Activated CD4-positive, alpha-beta T cell treated with anti-CD3 and anti-CD28 coated beads for 36 hours (primary cell): ENCODE measurements at regions not wholly inside any gene's neighbourhood (a gene's known extent, or its start where the extent isn't known, plus 50 kb on each side); places are given as distances from the start of the nearest gene placed in this dataset.

Experiments used
- ATAC-seq: fragments of 200-7000 bp; cut with Tn5 transposase; one replicate; pipeline ENCODE4 v1.10.0; 2021; ENCODE audit warnings: mild to moderate bottlenecking, moderate library complexity
- CTCF ChIA-PET: fragments of 350-600 bp; sonication (Branson Sonifier 250); formaldehyde crosslinking; loops from one replicate; lab custom pipeline; 2021; ENCODE audit warnings: antibody characterized with exemption; lab: Charles Lee
- POLR2A ChIA-PET: fragments of 350-600 bp; sonication (Branson Sonifier 250); formaldehyde crosslinking; loops from one replicate; lab custom pipeline; 2021; ENCODE audit warnings: antibody characterized with exemption, inconsistent platforms; lab: Charles Lee
- DNase-seq: peaks from one replicate; pipeline ENCODE4 v3.0.0-alpha.2; 2020
- H3K27ac Mint-ChIP-seq: one replicate; pipeline ENCODE4 v1.8.0; 2021; ENCODE audit warnings: mixed read lengths
- H3K27me3 Mint-ChIP-seq: one replicate; pipeline ENCODE4 v1.8.0; 2021; ENCODE audit warnings: mixed read lengths
- H3K36me3 Mint-ChIP-seq: one replicate; pipeline ENCODE4 v1.8.0; 2021; ENCODE audit warnings: low read depth, mixed read lengths
- H3K4me1 Mint-ChIP-seq: one replicate; pipeline ENCODE4 v1.8.0; 2021; ENCODE audit warnings: mixed read lengths
- H3K4me3 Mint-ChIP-seq: one replicate; pipeline ENCODE4 v1.8.0; 2021; ENCODE audit warnings: mild to moderate bottlenecking, moderate library complexity, mixed read lengths
- H3K9me3 Mint-ChIP-seq: one replicate; pipeline ENCODE4 v1.8.0; 2021; ENCODE audit warnings: low read depth, mixed read lengths
- intact Hi-C, 2 experiments: fragments of 100-400 bp; cut with DNase I in 1 of 2; cut with micrococcal nuclease in 1 of 2; formaldehyde crosslinking; loops; one replicate each; pipeline versions ENCODE4 v1.14.2 to v1.15.1; 2022 to 2024; cut with DNase I, micrococcal nuclease

GRCh38 chr7:145692237-145692950 is 424.2 kb upstream of the CNTNAP2 start:
- ChIA-PET CTCF (no interaction called here), POLR2A (no interaction called here)
- Mint-ChIP-seq H3K36me3 (no peaks in the 10 kb centered on the region), H3K27ac (no peak overlapping the region), H3K9me3 (peaks cover 9% of the 10 kb centered on the region), H3K4me3 (no peak overlapping the region), H3K27me3 (no peaks in the 10 kb centered on the region), H3K4me1 (no peaks in the 10 kb centered on the region)
- ATAC-seq, result no peak
- no peak for DNase-seq
- intact Hi-C loops, result no loop called here

- ATAC-seq, result no peak
- intact Hi-C loops, result no loop called here
- no peak overlapping the region for H3K4me3 Mint-ChIP-seq
- no peaks in the 10 kb centered on the region for H3K4me1 Mint-ChIP-seq
- H3K27ac Mint-ChIP-seq, result no peak overlapping the region
- H3K36me3 Mint-ChIP-seq, result no peaks in the 10 kb centered on the region
- DNase-seq, result no peak
- POLR2A ChIA-PET, result no interaction called here
- H3K27me3 Mint-ChIP-seq, result no peaks in the 10 kb centered on the region
- CTCF ChIA-PET, result interaction anchor here (0.7 kb wide), 1 partner anchor 48 kb away, joined by 4 read pairs; no protein-coding TSS in a partner anchor
- H3K9me3 Mint-ChIP-seq, result peaks cover 6% of the 10 kb centered on the region
These were observed 425.2 kb upstream of the CNTNAP2 start for GRCh38 chr7:145691377-145691914.

GRCh38 chr7:145681646-145682045 is 435.0 kb upstream of the CNTNAP2 start:
- DNase-seq (no peak), ATAC-seq (no peak)
- ChIA-PET CTCF (no interaction called here), POLR2A (no interaction called here)
- H3K27ac Mint-ChIP-seq, result no peak overlapping the region
- no peak overlapping the region for H3K4me3 Mint-ChIP-seq
- no peaks in the 10 kb centered on the region for H3K4me1 Mint-ChIP-seq
- no peaks in the 10 kb centered on the region for H3K36me3 Mint-ChIP-seq
- peaks cover 8% of the 10 kb centered on the region for H3K9me3 Mint-ChIP-seq
- H3K27me3 Mint-ChIP-seq, result no peaks in the 10 kb centered on the region
- intact Hi-C loops, result no loop called here

- POLR2A ChIA-PET, result no interaction called here
- Mint-ChIP-seq H3K4me3 (no peak overlapping the region), H3K27me3 (no peaks in the 10 kb centered on the region), H3K27ac (no peak overlapping the region), H3K9me3 (peaks cover 8% of the 10 kb centered on the region), H3K4me1 (no peaks in the 10 kb centered on the region), H3K36me3 (no peaks in the 10 kb centered on the region)
- intact Hi-C loops, result no loop called here
- ATAC-seq, result no peak
- CTCF ChIA-PET, result no interaction called here
- DNase-seq, result no peak
These were observed 435.4 kb upstream of the CNTNAP2 start for GRCh38 chr7:145681159-145681558.

GRCh38 chr7:145665499-145666258 is 450.9 kb upstream of the CNTNAP2 start:
- Mint-ChIP-seq H3K27me3 (no peaks in the 10 kb centered on the region), H3K36me3 (no peaks in the 10 kb centered on the region), H3K4me1 (no peaks in the 10 kb centered on the region), H3K27ac (no peak overlapping the region), H3K9me3 (peaks cover 19% of the 10 kb centered on the region), H3K4me3 (no peak overlapping the region)
- ChIA-PET CTCF (no interaction called here), POLR2A (no interaction called here)
- DNase-seq (no peak), ATAC-seq (no peak)
- intact Hi-C loops, result no loop called here

GRCh38 chr7:145655666-145656065 is 460.9 kb upstream of the CNTNAP2 start:
- Mint-ChIP-seq H3K27me3 (no peaks in the 10 kb centered on the region), H3K27ac (no peak overlapping the region), H3K4me1 (no peaks in the 10 kb centered on the region), H3K9me3 (no peaks in the 10 kb centered on the region), H3K36me3 (no peaks in the 10 kb centered on the region), H3K4me3 (no peak overlapping the region)
- ATAC-seq, result no peak
- intact Hi-C loops, result no loop called here
- ChIA-PET POLR2A (no interaction called here), CTCF (no interaction called here)
- no peak for DNase-seq

- Mint-ChIP-seq H3K4me1 (no peaks in the 10 kb centered on the region), H3K4me3 (no peak overlapping the region), H3K27ac (no peak overlapping the region), H3K27me3 (no peaks in the 10 kb centered on the region), H3K36me3 (no peaks in the 10 kb centered on the region), H3K9me3 (peaks cover 11% of the 10 kb centered on the region)
- no peak for ATAC-seq
- intact Hi-C loops, result no loop called here
- CTCF ChIA-PET, result no interaction called here
- POLR2A ChIA-PET, result no interaction called here
- DNase-seq, result no peak
These were observed 471.5 kb upstream of the CNTNAP2 start for GRCh38 chr7:145645135-145645515.

- Mint-ChIP-seq H3K27ac (no peak overlapping the region), H3K4me3 (no peak overlapping the region), H3K4me1 (no peaks in the 10 kb centered on the region), H3K9me3 (peaks cover 13% of the 10 kb centered on the region), H3K27me3 (no peaks in the 10 kb centered on the region), H3K36me3 (no peaks in the 10 kb centered on the region)
- ChIA-PET CTCF (no interaction called here), POLR2A (no interaction called here)
- ATAC-seq (no peak), DNase-seq (no peak)
- intact Hi-C loops, result no loop called here
These were observed 472.0 kb upstream of the CNTNAP2 start for GRCh38 chr7:145644426-145645134.

GRCh38 chr7:145643981-145644380 is 472.6 kb upstream of the CNTNAP2 start:
- ChIA-PET POLR2A (no interaction called here), CTCF (no interaction called here)
- Mint-ChIP-seq H3K4me1 (no peaks in the 10 kb centered on the region), H3K4me3 (no peak overlapping the region), H3K27me3 (no peaks in the 10 kb centered on the region), H3K36me3 (no peaks in the 10 kb centered on the region), H3K27ac (no peak overlapping the region), H3K9me3 (peaks cover 16% of the 10 kb centered on the region)
- intact Hi-C loops, result no loop called here
- ATAC-seq, result no peak
- DNase-seq, result no peak

- H3K36me3 Mint-ChIP-seq, result no peaks in the 10 kb centered on the region
- intact Hi-C loops, result no loop called here
These were observed 483.1 kb upstream of the CNTNAP2 start for GRCh38 chr7:145633513-145633912.

GRCh38 chr7:145624618-145625017 is 492.0 kb upstream of the CNTNAP2 start:
- intact Hi-C loops, result no loop called here
- POLR2A ChIA-PET, result no interaction called here
- H3K36me3 Mint-ChIP-seq, result no peaks in the 10 kb centered on the region
- H3K4me1 Mint-ChIP-seq, result no peaks in the 10 kb centered on the region
- H3K27ac Mint-ChIP-seq, result no peak overlapping the region
- ATAC-seq (no peak), DNase-seq (no peak)
- CTCF ChIA-PET, result no interaction called here
- H3K27me3 Mint-ChIP-seq, result no peaks in the 10 kb centered on the region
- H3K4me3 Mint-ChIP-seq, result no peak overlapping the region
- H3K9me3 Mint-ChIP-seq, result peaks cover 4% of the 10 kb centered on the region

More at GRCh38 chr7:145633513-145633912, 483.1 kb upstream of the CNTNAP2 start:
- H3K4me3 Mint-ChIP-seq, result no peak overlapping the region
- ChIA-PET CTCF (no interaction called here), POLR2A (no interaction called here)
- H3K9me3 Mint-ChIP-seq, result peaks cover 4% of the 10 kb centered on the region
- no peaks in the 10 kb centered on the region for H3K27me3 Mint-ChIP-seq
- H3K4me1 Mint-ChIP-seq, result no peaks in the 10 kb centered on the region
- no peak for DNase-seq
- no peak for ATAC-seq
- H3K27ac Mint-ChIP-seq, result no peak overlapping the region
